Upper lobe of right lung (tissue), 1 donor: ENCODE measurements at regions not wholly inside any gene's neighbourhood (a gene's known extent, or its start where the extent isn't known, plus 50 kb on each side); places are given as distances from the start of the nearest gene placed in this dataset.

Experiments used
- ATAC-seq: fragments of 200-7000 bp; cut with Tn5 transposase; one replicate; pipeline ENCODE4 v1.9.1; 2020; ENCODE audit warnings: mild to moderate bottlenecking, moderate library complexity
- DNase-seq: peaks from one replicate; pipeline ENCODE4 v3.0.0-alpha.2; 2020
- H3K27ac ChIP-seq: fragments of 200-600 bp; one replicate; pipeline ENCODE4 v1.8.0; 2022
- H3K27me3 ChIP-seq: fragments of 200-600 bp; one replicate; pipeline ENCODE4 v1.8.0; 2022; ENCODE audit warnings: mild to moderate bottlenecking
- H3K36me3 ChIP-seq: fragments of 200-600 bp; one replicate; pipeline ENCODE4 v1.8.0; 2022
- H3K4me1 ChIP-seq: fragments of 200-600 bp; one replicate; pipeline ENCODE4 v1.8.0; 2022
- H3K4me3 ChIP-seq: fragments of 200-600 bp; one replicate; pipeline ENCODE4 v1.8.0; 2022; ENCODE audit warnings: mild to moderate bottlenecking
- H3K9me3 ChIP-seq: fragments of 200-600 bp; one replicate; pipeline ENCODE4 v1.8.0; 2022
- intact Hi-C: fragments of 100-400 bp; cut with DNase I; formaldehyde crosslinking; loops from one replicate; pipeline ENCODE4 v1.11.0; 2022
- TF ChIP-seq, protein P1 (sequence below): fragments of 200-600 bp; IDR thresholded peaks from one replicate; pipeline ENCODE4 v1.8.0; 2022; ENCODE audit warnings: antibody characterized with exemption
- donor health status: DM: no; HTN: yes; CAD: no; lungs with severe emphysema.

- no peaks in the 10 kb centered on the region for H3K36me3 ChIP-seq
- DNase-seq (no peak), ATAC-seq (no peak)
- TF ChIP-seq, protein P1, sequence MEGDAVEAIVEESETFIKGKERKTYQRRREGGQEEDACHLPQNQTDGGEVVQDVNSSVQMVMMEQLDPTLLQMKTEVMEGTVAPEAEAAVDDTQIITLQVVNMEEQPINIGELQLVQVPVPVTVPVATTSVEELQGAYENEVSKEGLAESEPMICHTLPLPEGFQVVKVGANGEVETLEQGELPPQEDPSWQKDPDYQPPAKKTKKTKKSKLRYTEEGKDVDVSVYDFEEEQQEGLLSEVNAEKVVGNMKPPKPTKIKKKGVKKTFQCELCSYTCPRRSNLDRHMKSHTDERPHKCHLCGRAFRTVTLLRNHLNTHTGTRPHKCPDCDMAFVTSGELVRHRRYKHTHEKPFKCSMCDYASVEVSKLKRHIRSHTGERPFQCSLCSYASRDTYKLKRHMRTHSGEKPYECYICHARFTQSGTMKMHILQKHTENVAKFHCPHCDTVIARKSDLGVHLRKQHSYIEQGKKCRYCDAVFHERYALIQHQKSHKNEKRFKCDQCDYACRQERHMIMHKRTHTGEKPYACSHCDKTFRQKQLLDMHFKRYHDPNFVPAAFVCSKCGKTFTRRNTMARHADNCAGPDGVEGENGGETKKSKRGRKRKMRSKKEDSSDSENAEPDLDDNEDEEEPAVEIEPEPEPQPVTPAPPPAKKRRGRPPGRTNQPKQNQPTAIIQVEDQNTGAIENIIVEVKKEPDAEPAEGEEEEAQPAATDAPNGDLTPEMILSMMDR = no peak
- no peak overlapping the region for H3K27ac ChIP-seq
- intact Hi-C loops = no loop called here
- peaks cover 4% of the 10 kb centered on the region for H3K4me1 ChIP-seq
- no peaks in the 10 kb centered on the region for H3K9me3 ChIP-seq
- no peak overlapping the region for H3K4me3 ChIP-seq
- no peaks in the 10 kb centered on the region for H3K27me3 ChIP-seq
Measured at GRCh38 chr2:144030791-144031190, 489.1 kb downstream of the ZEB2 start.

- no peak for ATAC-seq
- intact Hi-C loops = no loop called here
- DNase-seq = no peak
- Histone ChIP-seq H3K36me3 (no peaks in the 10 kb centered on the region), H3K27ac (no peak overlapping the region), H3K9me3 (no peaks in the 10 kb centered on the region), H3K27me3 (no peaks in the 10 kb centered on the region), H3K4me3 (no peak overlapping the region), H3K4me1 (peaks cover 3% of the 10 kb centered on the region)
- TF ChIP-seq, protein P1 = no peak
Measured at GRCh38 chr2:144027593-144027992, 492.3 kb downstream of the ZEB2 start.

- Histone ChIP-seq H3K9me3 (no peaks in the 10 kb centered on the region), H3K27ac (no peak overlapping the region), H3K4me3 (no peak overlapping the region), H3K36me3 (no peaks in the 10 kb centered on the region), H3K4me1 (no peaks in the 10 kb centered on the region), H3K27me3 (no peaks in the 10 kb centered on the region)
- intact Hi-C loops = no loop called here
- no peak for DNase-seq
- ATAC-seq = no peak
- TF ChIP-seq, protein P1 = no peak
Measured at GRCh38 chr2:144026753-144027152, 493.2 kb downstream of the ZEB2 start.

DNA sequence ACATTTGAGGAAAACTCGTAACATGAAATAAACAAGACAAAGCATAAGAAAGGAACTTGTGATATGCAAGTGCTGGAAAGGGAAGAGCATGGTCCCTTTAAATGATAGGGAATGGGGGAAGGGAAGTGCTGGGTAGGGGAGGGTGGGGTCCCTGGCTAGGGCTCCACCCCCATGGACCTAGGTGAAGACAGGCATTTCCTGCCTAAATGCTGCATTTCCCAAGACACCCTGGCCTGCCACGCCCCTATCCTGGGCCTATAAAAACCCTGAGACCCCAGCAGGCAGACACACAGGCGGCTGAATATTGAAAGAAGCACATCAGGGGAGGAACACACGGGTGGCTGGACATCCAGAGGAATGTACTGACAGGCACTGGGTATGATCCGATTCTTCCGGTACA lies 499.9 kb downstream of the ZEB2 start:
- intact Hi-C loops = no loop called here
- Histone ChIP-seq H3K27ac (no peak overlapping the region), H3K4me3 (no peak overlapping the region), H3K36me3 (no peaks in the 10 kb centered on the region), H3K4me1 (no peaks in the 10 kb centered on the region), H3K27me3 (no peaks in the 10 kb centered on the region), H3K9me3 (no peaks in the 10 kb centered on the region)
- ATAC-seq = no peak
- no peak for DNase-seq
- TF ChIP-seq, protein P1 = no peak

- TF ChIP-seq, protein P1 = no peak
- Histone ChIP-seq H3K9me3 (no peaks in the 10 kb centered on the region), H3K27me3 (no peaks in the 10 kb centered on the region), H3K4me1 (no peaks in the 10 kb centered on the region), H3K36me3 (no peaks in the 10 kb centered on the region), H3K27ac (no peak overlapping the region), H3K4me3 (no peak overlapping the region)
- ATAC-seq (no peak), DNase-seq (no peak)
- intact Hi-C loops = no loop called here
Measured at GRCh38 chr2:144015655-144016245, 504.2 kb downstream of the ZEB2 start.

DNA sequence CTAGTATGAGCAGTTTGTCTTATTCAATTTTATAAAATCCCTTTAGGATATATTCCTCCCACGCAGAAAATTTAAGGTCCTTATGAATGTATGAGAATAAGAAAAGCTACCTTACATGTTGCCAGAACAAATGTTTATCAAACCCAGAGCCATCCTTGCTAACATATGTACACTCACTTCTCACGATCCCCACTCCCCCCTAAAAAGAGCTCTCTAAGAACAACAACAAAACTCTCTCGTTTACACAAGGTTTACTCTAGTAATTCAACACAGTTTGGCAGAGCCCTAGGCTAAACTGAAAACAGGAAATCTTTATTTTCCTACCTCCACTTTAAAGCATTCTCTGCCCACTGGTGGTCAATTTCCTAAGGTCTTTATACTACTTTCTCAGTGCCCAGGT lies 504.9 kb downstream of the ZEB2 start:
- TF ChIP-seq, protein P1 = no peak
- H3K27me3 ChIP-seq = no peaks in the 10 kb centered on the region
- H3K36me3 ChIP-seq = no peaks in the 10 kb centered on the region
- no peaks in the 10 kb centered on the region for H3K4me1 ChIP-seq
- H3K4me3 ChIP-seq = no peak overlapping the region
- no peaks in the 10 kb centered on the region for H3K9me3 ChIP-seq
- no peak for ATAC-seq
- intact Hi-C loops = no loop called here
- no peak overlapping the region for H3K27ac ChIP-seq
- no peak for DNase-seq
